Heart left ventricle (tissue), 13 donors: ENCODE measurements at regions not wholly inside any gene's neighbourhood (a gene's known extent, or its start where the extent isn't known, plus 50 kb on each side); places are given as distances from the start of the nearest gene placed in this dataset.

Experiments used
- CTCF ChIP-seq, 12 donors: fragments of 200-600 bp; sonication (generic) in 4 of 12; IDR thresholded peaks; one replicate each; pipeline versions ENCODE4 v1.5.0 to v1.8.0; 2018 to 2022; ENCODE audit warnings: antibody characterized with exemption in 12 of 12, mild to moderate bottlenecking in 5 of 12
- POLR2A ChIP-seq, 2 donors: fragments of 450-650 bp; IDR thresholded peaks; one replicate each; pipeline ENCODE4 v1.6.1; 2017; ENCODE audit warnings: antibody characterized with exemption in 2 of 2, mild to moderate bottlenecking in 2 of 2, moderate library complexity in 2 of 2
- donor health status: ischemic (EF 13 %, LVEDD 7.1; RV severe dilation, severe dysfunction).
- donor health status: DM: no; HTN: yes; CAD: no.
- donor health status: DM: no; HTN: no; CAD: no.
- donor health status: ischemic (EF 25% LVEDD 6.9; RV normal size, moderate dysfunction).
- donor health status: ischemic (EF 25% LVEDD 5.7; RV mildly dilated, moderate dysfunction).
- donor health status: ischemic (EF 35%, LVEDD 5.7; RV mildly dilated, moderate dysfunction).
- donor health status: nonischemic (EF 11% LVEDD 7.7; RV severe dilation, severe dysfunction).
- donor health status: DM: yes; HTN: yes; CAD: no.
- donor health status: PGD.
- donor health status: ischemic (EF 29% LVEDD 5.4; RV normal size, mild dysfunction).
- donor health status: nonischemic (EF 23%, LVEDD 6.1; RV moderate dilation, normal function).

- TF ChIP-seq CTCF (IDR thresholded peaks at IDR 0.05) (no peak), POLR2A (IDR thresholded peaks at IDR 0.05) (no peak)
These were observed 373.4 kb downstream of the NUAK1 start for GRCh38 chr12:105765053-105766014.
